Muscle of leg (tissue), 3 donors: ENCODE measurements at regions not wholly inside any gene's neighbourhood (a gene's known extent, or its start where the extent isn't known, plus 50 kb on each side); places are given as distances from the start of the nearest gene placed in this dataset.
"Not testable (repeated sequence)": the region's sequence is repeated elsewhere in the genome, so short reads cannot be mapped to it uniquely, and the experiment has no call there.

Experiments
- DNase-seq: peaks from one replicate; pipeline ENCODE4 v3.0.0; 2013
- H3K27ac ChIP-seq: one replicate; pipeline ENCODE4 v1.5.1; 2013; ENCODE audit warnings: mild to moderate bottlenecking, low read length, control low read depth
- H3K27me3 ChIP-seq: one replicate; pipeline ENCODE4 v1.6.1; 2013; ENCODE audit warnings: low read length; ENCODE audit not compliant: control insufficient read depth, insufficient read depth
- H3K36me3 ChIP-seq: one replicate; pipeline ENCODE4 v1.6.1; 2013; ENCODE audit warnings: low read length; ENCODE audit not compliant: control insufficient read depth, insufficient read depth
- H3K4me1 ChIP-seq: one replicate; pipeline ENCODE4 v1.6.1; 2013; ENCODE audit warnings: low read length; ENCODE audit not compliant: control insufficient read depth, insufficient read depth
- H3K4me3 ChIP-seq: one replicate; pipeline ENCODE4 v1.5.1; 2013; ENCODE audit warnings: low read length, control low read depth
- H3K9me3 ChIP-seq: replicated peaks from 2 replicates; pipeline ENCODE4 v1.6.1; 2013; ENCODE audit warnings: low read depth, low read length; ENCODE audit not compliant: control insufficient read depth
- WGBS: methylation state at CpG from one replicate; pipeline ENCODE4 v1.1.5; 2013; ENCODE audit warnings: missing lambda C conversion rate; ENCODE audit not compliant: insufficient coverage; 5-methylcytosine and 5-hydroxymethylcytosine counted together

- not testable (repeated sequence) for H3K4me3 ChIP-seq, H3K9me3 ChIP-seq, H3K36me3 ChIP-seq, H3K27me3 ChIP-seq, DNase-seq, H3K27ac ChIP-seq, H3K4me1 ChIP-seq
- 81% methylated on average over 29 of the region's 31 CpGs for WGBS
These were observed 306.7 kb downstream of the CCDC74A start for GRCh38 chr2:131834203-131835020.

GRCh38 chr2:131835022-131835421 is 307.3 kb downstream of the CCDC74A start:
- 73% methylated on average over 8 of the region's 9 CpGs for WGBS
- not testable (repeated sequence) for H3K4me1 ChIP-seq

GRCh38 chr2:131835621-131836091 is 308.0 kb downstream of the CCDC74A start:
- Histone ChIP-seq H3K36me3 (no peaks in the 10 kb centered on the region), H3K27ac (no peak overlapping the region), H3K9me3 (no peaks in the 10 kb centered on the region), H3K27me3 (no peaks in the 10 kb centered on the region), H3K4me3 (no peak overlapping the region), H3K4me1 (no peaks in the 10 kb centered on the region)
- no peak for DNase-seq
- 91% methylated on average over 24 of the region's 24 CpGs for WGBS

More at GRCh38 chr2:131835022-131835421, 307.3 kb downstream of the CCDC74A start:
- not testable (repeated sequence) for H3K27me3 ChIP-seq, H3K9me3 ChIP-seq, H3K4me3 ChIP-seq, H3K36me3 ChIP-seq, DNase-seq, H3K27ac ChIP-seq

GRCh38 chr2:131836116-131836515 is 308.4 kb downstream of the CCDC74A start:
- DNase-seq, H3K4me1 ChIP-seq, H3K4me3 ChIP-seq, H3K27ac ChIP-seq, H3K9me3 ChIP-seq, H3K36me3 ChIP-seq, H3K27me3 ChIP-seq: not testable (repeated sequence)
- WGBS, result 84% methylated on average over 8 of the region's 11 CpGs

- no CpG with 5 or more reads among the region's 2 CpGs for WGBS
- H3K27ac ChIP-seq, H3K4me1 ChIP-seq, DNase-seq, H3K36me3 ChIP-seq, H3K9me3 ChIP-seq, H3K4me3 ChIP-seq, H3K27me3 ChIP-seq: not testable (repeated sequence)
These were observed 316.4 kb downstream of the CCDC74A start for GRCh38 chr2:131844044-131844443.

GRCh38 chr2:131856202-131856601 is 305.6 kb downstream of the ANKRD30BL start:
- H3K36me3 ChIP-seq, H3K4me1 ChIP-seq, H3K4me3 ChIP-seq, DNase-seq, H3K9me3 ChIP-seq, H3K27ac ChIP-seq, H3K27me3 ChIP-seq: not testable (repeated sequence)
- no CpG with 5 or more reads among the region's 1 CpG for WGBS

- not testable (repeated sequence) for H3K36me3 ChIP-seq, H3K4me1 ChIP-seq, H3K4me3 ChIP-seq, H3K27ac ChIP-seq, H3K27me3 ChIP-seq, H3K9me3 ChIP-seq, DNase-seq
- no CpG with 5 or more reads among the region's 3 CpGs for WGBS
These were observed 303.6 kb downstream of the ANKRD30BL start for GRCh38 chr2:131858197-131858596.
